Heart left ventricle (tissue), 16 donors: ENCODE measurements at regions not wholly inside any gene's neighbourhood (a gene's known extent, or its start where the extent isn't known, plus 50 kb on each side); places are given as distances from the start of the nearest gene placed in this dataset.

Experiments used
- ATAC-seq, 4 donors: fragments of 200-7000 bp; cut with Tn5 transposase; one replicate each; pipeline ENCODE4 v1.9.1; 2020 to 2022; ENCODE audit warnings: moderate library complexity in 4 of 4, mild to moderate bottlenecking in 3 of 4, moderate number of reproducible peaks in 1 of 4
- DNase-seq, 5 donors: peaks; one replicate each; pipeline ENCODE4 v3.0.0-alpha.2; 2020
- H3K27ac ChIP-seq, 12 donors: fragments of 200-600 bp; sonication (generic) in 4 of 12; one replicate each; pipeline versions ENCODE4 v1.5.0 to v1.8.0; 2016 to 2022; ENCODE audit warnings: mild to moderate bottlenecking in 2 of 12
- H3K27me3 ChIP-seq, 9 donors: fragments of 200-600 bp; sonication (generic) in 2 of 9; one replicate each; pipeline versions ENCODE4 v1.5.1 to v1.8.0; 2016 to 2022; ENCODE audit warnings: mild to moderate bottlenecking in 3 of 9
- H3K36me3 ChIP-seq, 9 donors: fragments of 200-600 bp; sonication (generic) in 2 of 9; one replicate each; pipeline versions ENCODE4 v1.5.0 to v1.8.0; 2018 to 2022; ENCODE audit warnings: mild to moderate bottlenecking in 2 of 9
- H3K4me1 ChIP-seq, 12 donors: fragments of 200-600 bp; sonication (generic) in 4 of 12; one replicate each; pipeline versions ENCODE4 v1.5.0 to v1.8.0; 2016 to 2022; ENCODE audit warnings: mild to moderate bottlenecking in 3 of 12
- H3K4me3 ChIP-seq, 12 donors: fragments of 200-600 bp; sonication (generic) in 4 of 12; one replicate each; pipeline versions ENCODE4 v1.5.0 to v1.8.0; 2017 to 2022; ENCODE audit warnings: mild to moderate bottlenecking in 9 of 12, moderate library complexity in 4 of 12
- H3K9me3 ChIP-seq, 12 donors: fragments of 200-600 bp; sonication (generic) in 4 of 12; one replicate each; pipeline versions ENCODE4 v1.5.0 to v1.8.0; 2016 to 2022; ENCODE audit warnings: mild to moderate bottlenecking in 1 of 12
- POLR2A ChIP-seq, 2 donors: fragments of 450-650 bp; IDR thresholded peaks; one replicate each; pipeline ENCODE4 v1.6.1; 2017; ENCODE audit warnings: antibody characterized with exemption in 2 of 2, mild to moderate bottlenecking in 2 of 2, moderate library complexity in 2 of 2
- WGBS, 4 donors: extraction: QIAGEN DNeasy Blood & Tissue Kit in 2 of 4; methylation state at CpG; one replicate each; pipeline versions ENCODE4 v1.1.5 to v1.1.7; 2013 to 2018; 5-methylcytosine and 5-hydroxymethylcytosine counted together
- intact Hi-C, 10 donors: fragments of 100-400 bp; cut with DNase I; formaldehyde crosslinking; loops; one replicate each; pipeline versions ENCODE4 v1.11.1 to v1.14.2; 2022
- TF ChIP-seq, protein P1 (sequence below), 12 donors: fragments of 200-600 bp; sonication (generic) in 4 of 12; IDR thresholded peaks; one replicate each; pipeline versions ENCODE4 v1.5.0 to v1.8.0; 2018 to 2022; ENCODE audit warnings: antibody characterized with exemption in 12 of 12, mild to moderate bottlenecking in 5 of 12
- donor health status: ischemic (EF 13 %, LVEDD 7.1; RV severe dilation, severe dysfunction).
- donor health status: healthy with polysubstance abuse.
- donor health status: DM: no; HTN: yes; CAD: no.
- donor health status: DM: no; HTN: no; CAD: no.
- donor health status: ischemic (EF 25% LVEDD 6.9; RV normal size, moderate dysfunction).
- donor health status: ischemic (EF 25% LVEDD 5.7; RV mildly dilated, moderate dysfunction).
- donor health status: healthy.
- donor health status: DM: yes; HTN: yes; CAD: no.
- donor health status: ischemic (EF 35%, LVEDD 5.7; RV mildly dilated, moderate dysfunction).
- donor health status: nonischemic (EF 11% LVEDD 7.7; RV severe dilation, severe dysfunction).
- donor health status: DM: yes; HTN: yes; CAD: no.
- donor health status: PGD.
- donor health status: ischemic (EF 29% LVEDD 5.4; RV normal size, mild dysfunction).
- donor health status: nonischemic (EF 23%, LVEDD 6.1; RV moderate dilation, normal function).

DNA sequence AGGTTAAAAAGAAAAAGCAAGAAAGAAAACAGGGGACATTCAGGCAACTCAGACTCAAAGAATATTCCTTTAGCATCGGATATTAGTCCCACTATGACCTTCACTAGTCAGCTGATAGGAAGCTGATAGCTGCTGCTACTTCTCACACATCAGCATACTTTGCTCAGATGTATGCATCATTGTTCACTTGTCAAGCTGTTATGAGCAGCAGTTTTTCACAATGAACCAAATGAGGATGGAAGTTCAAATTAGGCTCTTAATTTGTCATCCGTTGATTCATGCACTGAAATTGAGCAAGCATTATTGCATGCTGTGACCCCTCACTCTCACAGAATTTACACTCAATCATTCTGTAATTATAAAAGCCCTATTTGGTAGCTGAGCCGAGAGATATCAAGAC lies 257.7 kb downstream of the SNX13 start:
- DNase-seq: no peak
- TF ChIP-seq POLR2A (IDR thresholded peaks at IDR 0.05): no peak
- TF ChIP-seq, protein P1, sequence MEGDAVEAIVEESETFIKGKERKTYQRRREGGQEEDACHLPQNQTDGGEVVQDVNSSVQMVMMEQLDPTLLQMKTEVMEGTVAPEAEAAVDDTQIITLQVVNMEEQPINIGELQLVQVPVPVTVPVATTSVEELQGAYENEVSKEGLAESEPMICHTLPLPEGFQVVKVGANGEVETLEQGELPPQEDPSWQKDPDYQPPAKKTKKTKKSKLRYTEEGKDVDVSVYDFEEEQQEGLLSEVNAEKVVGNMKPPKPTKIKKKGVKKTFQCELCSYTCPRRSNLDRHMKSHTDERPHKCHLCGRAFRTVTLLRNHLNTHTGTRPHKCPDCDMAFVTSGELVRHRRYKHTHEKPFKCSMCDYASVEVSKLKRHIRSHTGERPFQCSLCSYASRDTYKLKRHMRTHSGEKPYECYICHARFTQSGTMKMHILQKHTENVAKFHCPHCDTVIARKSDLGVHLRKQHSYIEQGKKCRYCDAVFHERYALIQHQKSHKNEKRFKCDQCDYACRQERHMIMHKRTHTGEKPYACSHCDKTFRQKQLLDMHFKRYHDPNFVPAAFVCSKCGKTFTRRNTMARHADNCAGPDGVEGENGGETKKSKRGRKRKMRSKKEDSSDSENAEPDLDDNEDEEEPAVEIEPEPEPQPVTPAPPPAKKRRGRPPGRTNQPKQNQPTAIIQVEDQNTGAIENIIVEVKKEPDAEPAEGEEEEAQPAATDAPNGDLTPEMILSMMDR (IDR thresholded peaks at IDR 0.05): no peak

DNA sequence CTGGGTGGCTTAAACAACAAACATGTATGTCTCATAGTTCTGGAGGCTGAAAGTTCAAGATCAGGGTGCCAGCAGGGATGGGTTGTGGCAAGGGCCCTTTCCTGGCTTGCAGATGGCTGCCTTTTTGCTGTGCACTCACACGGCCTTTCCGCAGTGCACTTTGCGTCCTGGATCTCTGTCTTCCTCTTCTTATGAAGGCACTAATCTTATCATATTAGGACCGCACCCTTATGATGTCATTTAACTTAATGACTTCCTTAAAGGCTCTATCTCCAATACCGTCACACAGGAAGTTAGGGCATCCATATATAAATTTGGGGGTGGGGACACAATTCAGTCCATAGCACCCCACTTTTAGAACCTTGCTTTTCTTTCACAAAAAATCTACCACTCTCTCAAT lies 255.2 kb downstream of the SNX13 start:
- H3K27ac ChIP-seq: no peak overlapping the region
- no peaks in the 10 kb centered on the region for H3K36me3 ChIP-seq
- no peak overlapping the region for H3K4me3 ChIP-seq
- intact Hi-C loops: loop anchor here in 5 of 10 donors (10.0 kb wide), 3 partner anchors 380 to 1980 kb away; no protein-coding TSS in a partner anchor
- H3K27me3 ChIP-seq: no peaks in the 10 kb centered on the region
- peaks cover 0 to 6% (median 0%) of the 10 kb centered on the region in 12 donors for H3K9me3 ChIP-seq
- DNase-seq: no peak
- TF ChIP-seq POLR2A (IDR thresholded peaks at IDR 0.05): no peak
- peak in 1 of 4 donors; percentile 49 for ATAC-seq
- peaks cover 0 to 33% (median 11%) of the 10 kb centered on the region in 12 donors for H3K4me1 ChIP-seq
- 67 to 81% (median 78%) methylated on average over 5 of the region's 5 CpGs for WGBS, 4 donors

More for the DNA sequence above, 257.7 kb downstream of the SNX13 start:
- Histone ChIP-seq H3K4me3 (no peak overlapping the region), H3K9me3 (no peaks in the 10 kb centered on the region), H3K4me1 (peaks cover 0 to 45% (median 16%) of the 10 kb centered on the region in 12 donors), H3K36me3 (no peaks in the 10 kb centered on the region), H3K27ac (no peak overlapping the region), H3K27me3 (no peaks in the 10 kb centered on the region)
- WGBS, 4 donors: 79 to 83% (median 82%) methylated on average over 3 of the region's 3 CpGs
- intact Hi-C loops: loop anchor here in 6 of 10 donors (5.0 to 10.0 kb wide), 5 partner anchors 260 to 1982 kb away; partner anchors contain the start of gene SNX13 (in 1 of the 6)
- ATAC-seq: no peak

DNA sequence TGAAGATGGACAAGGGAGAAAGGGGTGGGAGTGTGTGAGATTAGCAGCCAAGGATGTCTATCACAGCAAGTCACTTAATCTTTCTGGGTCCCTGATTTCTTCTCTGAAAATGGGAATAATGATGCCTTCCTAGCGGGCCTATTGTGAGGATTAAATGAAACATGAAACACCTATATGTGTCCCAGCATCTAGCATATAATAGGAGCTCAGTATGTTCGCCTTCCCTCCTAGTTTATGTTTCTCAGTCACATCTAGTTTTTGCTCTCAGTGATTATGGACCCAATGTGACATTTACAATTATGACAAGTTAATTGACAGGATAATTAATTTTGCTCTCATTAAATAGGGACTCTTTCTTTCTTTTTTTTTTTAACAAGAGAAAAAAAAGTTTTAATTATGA lies 252.9 kb downstream of the SNX13 start:
- TF ChIP-seq POLR2A (IDR thresholded peaks at IDR 0.05): no peak
- TF ChIP-seq, protein P1 (IDR thresholded peaks at IDR 0.05): no peak
- no peaks in the 10 kb centered on the region for H3K36me3 ChIP-seq
- DNase-seq (no peak), ATAC-seq (no peak)
- H3K27ac ChIP-seq: no peak overlapping the region
- intact Hi-C loops: loop anchor here in 5 of 10 donors (10.0 kb wide), 3 partner anchors 383 to 1977 kb away; no protein-coding TSS in a partner anchor
- no peaks in the 10 kb centered on the region for H3K27me3 ChIP-seq
- H3K4me3 ChIP-seq: no peak overlapping the region
- H3K4me1 ChIP-seq: peaks cover 0 to 17% (median 7%) of the 10 kb centered on the region in 12 donors
- peaks cover 0 to 6% (median 0%) of the 10 kb centered on the region in 12 donors for H3K9me3 ChIP-seq
- WGBS, 4 donors: 91 to 96% (median 94%) methylated on average over 2 of the region's 2 CpGs

GRCh38 chr7:17689361-17689902 lies 250.9 kb downstream of the SNX13 start:
- no peak overlapping the region for H3K27ac ChIP-seq
- H3K4me3 ChIP-seq: no peak overlapping the region
- WGBS, 4 donors: 73 to 85% (median 77%) methylated on average over 5 of the region's 5 CpGs
- TF ChIP-seq, protein P1 (IDR thresholded peaks at IDR 0.05): no peak
- TF ChIP-seq POLR2A (IDR thresholded peaks at IDR 0.05): no peak
- DNase-seq: no peak
- ATAC-seq: no peak
- H3K9me3 ChIP-seq: peaks cover 0 to 6% (median 0%) of the 10 kb centered on the region in 12 donors
- no peaks in the 10 kb centered on the region for H3K36me3 ChIP-seq
- H3K27me3 ChIP-seq: no peaks in the 10 kb centered on the region
- intact Hi-C loops: loop anchor here in 5 of 10 donors (10.0 kb wide), 3 partner anchors 385 to 1975 kb away; no protein-coding TSS in a partner anchor
- H3K4me1 ChIP-seq: peaks cover 0 to 3% (median 0%) of the 10 kb centered on the region in 12 donors
